ENCODE measurements at regions not wholly inside any gene's neighbourhood (a gene's known extent, or its start where the extent isn't known, plus 50 kb on each side); places are given as distances from the start of the nearest gene placed in this dataset.
A peak's percentile ranks its signal among the peaks of the same experiment; 100 is the strongest.

DNA sequence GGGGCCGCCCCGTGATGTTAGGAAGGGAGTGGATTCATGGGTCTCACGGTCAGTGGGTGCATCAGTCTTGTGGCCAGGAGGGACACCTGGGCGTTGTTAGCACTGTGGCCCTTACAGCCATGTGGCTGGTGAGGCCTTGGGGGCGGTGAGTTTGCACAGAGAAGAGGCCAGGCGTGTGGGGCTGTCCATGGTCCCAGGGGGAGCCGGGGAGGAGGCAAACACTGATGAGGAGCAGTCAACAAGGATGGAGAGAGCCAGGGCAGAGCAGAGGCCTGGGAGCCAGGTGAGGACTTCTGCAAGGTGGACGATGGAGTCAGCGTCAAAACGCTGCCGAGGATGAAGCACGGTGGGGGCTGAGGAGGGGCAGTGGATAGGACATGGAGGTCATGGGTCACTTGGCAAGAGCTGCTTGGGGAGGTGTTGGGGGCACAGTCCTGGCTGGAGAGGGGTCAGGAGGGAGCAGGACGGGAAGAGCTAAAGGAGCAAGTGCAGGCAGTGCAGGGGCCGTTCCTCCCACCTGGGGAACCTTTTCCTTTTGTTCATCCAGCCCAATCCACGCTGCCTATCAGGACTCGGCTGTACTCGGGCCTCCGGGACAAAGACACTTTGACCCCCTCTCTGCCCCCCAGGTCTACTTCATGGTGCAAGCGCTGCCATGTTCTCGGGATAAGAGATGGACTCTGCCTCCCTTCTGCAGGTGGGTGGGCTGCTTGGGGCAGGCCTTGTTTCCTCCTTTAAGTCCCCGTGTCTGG is 801.1 kb downstream of the TBC1D22A start:
- intact Hi-C loops (cut with DNase I), result no loop called here
- no peak for DNase-seq (ENCODE audit: low spot score)

DNA sequence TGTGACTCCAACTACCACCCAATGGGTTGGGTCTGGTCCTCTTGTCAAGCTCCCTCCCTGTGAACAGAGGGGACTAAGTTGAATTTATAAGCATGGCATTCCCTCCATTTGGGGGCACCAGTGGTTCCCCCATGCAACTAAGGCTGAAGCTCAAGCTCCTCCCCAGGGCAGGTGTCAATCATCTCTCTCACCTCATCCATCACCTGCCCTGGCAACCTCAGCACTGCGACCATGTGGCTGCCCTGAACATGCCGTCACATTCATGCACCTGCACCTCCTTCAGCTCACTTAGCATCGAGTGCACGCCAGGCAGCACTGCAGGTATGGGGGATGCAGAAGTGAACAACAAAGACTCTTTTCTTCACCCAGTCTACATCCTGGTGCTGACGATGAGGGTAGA is 799.3 kb downstream of the TBC1D22A start:
- no peak for DNase-seq (ENCODE audit: low spot score)
- intact Hi-C loops (cut with DNase I), result no loop called here

DNA sequence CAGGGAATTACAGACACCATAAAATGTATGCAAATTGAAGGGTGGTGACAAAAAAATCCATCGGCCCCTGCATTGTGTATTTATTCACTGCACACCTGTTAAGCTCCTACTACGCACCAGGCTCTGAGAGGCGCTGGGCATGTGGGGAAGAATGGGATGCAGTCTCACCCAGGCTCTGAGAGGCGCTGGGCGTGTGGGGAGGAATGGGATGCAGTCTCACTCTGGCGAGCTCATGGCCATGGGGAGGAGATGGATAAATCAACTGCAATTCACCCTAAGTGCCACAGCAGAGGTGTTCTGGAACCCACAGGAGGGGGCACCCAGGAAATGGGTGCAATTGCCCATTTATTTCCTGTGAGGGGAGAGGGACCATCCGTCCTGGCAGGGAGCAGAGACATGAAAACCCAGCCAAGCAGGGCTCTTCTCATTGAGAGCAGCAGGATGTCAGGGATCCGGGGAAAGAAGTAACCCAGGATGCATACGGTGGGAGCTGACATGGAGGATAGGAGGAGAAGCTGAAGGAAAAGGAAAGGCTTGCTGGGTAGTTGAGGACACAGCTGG is 798.7 kb downstream of the TBC1D22A start:
- DNase-seq (ENCODE audit: low spot score), result no peak
- intact Hi-C loops (cut with DNase I), result no loop called here

DNA sequence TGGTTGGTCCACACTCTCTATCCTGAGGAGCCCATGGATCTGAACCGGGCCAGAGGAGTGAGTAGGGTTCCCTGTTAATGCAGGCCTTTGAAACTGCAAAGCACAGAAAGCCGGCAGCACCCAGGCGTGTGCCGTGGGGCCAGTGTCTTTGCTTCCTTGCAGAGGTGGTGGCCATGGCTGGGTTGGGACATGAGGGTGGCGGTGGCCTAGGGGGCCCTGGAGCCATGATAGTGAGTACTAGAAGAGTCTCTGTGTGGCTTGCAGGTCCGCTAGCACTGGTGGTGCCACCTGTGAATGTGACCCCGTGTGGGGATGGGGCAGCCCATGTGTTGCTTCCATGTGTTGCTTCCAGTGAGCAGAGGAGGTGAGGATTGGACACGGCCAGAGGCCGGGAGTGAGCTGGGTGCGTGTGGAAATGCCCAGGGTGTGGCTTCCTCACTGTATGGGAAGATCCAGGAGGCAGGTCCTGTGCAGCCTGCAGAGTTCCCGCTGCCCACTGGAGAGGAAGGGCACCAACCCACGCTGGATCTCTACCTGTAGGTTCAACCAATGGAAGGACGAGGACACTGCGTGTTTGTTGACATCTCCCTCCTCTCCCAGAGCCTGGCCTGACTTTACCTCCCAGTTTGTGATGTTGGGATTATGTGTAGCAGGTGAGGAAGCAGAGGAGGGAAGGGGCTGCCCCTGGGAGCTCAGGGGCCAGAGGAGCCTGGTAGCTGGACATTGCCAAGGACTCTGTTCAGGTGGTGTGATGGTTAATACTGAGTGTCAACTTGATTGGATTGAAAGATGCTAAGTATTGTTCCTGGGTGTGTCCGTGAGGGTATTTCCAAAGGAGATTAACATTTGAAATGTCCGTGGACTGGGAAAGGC is 796.6 kb downstream of the TBC1D22A start:
- intact Hi-C loops (cut with DNase I), result no loop called here
- DNase-seq (ENCODE audit: low spot score), result no peak

DNA sequence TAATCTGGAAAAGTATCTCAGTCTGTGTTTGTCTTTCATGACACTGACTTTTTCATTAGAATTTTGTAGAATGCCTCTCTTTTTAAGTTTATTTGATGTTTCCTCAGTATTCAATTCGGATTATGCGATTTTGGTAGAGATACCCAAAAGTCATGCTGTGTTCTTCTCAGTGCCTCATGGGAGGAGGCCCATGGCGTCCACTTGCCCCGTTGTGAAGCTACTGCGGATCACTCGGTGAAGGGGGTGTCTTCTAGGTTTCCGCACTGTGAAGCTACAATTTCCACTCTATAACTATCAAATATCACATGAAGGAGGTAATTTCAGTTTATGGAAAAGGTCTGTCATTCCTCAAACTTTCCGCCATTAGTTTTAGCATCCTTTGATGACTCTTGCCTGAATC is 794.0 kb downstream of the TBC1D22A start:
- intact Hi-C loops (cut with DNase I), result no loop called here
- DNase-seq (ENCODE audit: low spot score), result peak; percentile 11

DNA sequence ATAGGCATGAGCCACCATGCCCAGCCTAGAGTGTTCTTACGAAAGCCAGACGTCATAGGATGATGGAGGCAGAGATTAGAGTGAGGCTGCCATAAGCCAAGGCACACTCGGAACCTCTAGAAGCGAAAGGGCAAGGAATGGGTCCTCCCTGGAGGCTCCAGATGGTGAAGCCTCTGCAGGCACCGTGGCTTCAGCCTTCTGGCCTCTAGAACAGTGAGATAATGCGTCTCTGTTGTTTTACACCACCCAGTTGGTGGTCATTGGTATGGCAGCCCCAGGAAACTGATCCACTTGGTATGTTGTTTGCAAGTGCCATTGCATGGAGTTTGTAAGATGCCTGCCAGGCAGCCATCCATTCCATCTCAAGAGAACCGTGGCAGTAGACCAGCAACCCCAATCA is 791.0 kb downstream of the TBC1D22A start:
- peak; percentile 16 for DNase-seq (ENCODE audit: low spot score)
- intact Hi-C loops (cut with DNase I), result no loop called here

DNA sequence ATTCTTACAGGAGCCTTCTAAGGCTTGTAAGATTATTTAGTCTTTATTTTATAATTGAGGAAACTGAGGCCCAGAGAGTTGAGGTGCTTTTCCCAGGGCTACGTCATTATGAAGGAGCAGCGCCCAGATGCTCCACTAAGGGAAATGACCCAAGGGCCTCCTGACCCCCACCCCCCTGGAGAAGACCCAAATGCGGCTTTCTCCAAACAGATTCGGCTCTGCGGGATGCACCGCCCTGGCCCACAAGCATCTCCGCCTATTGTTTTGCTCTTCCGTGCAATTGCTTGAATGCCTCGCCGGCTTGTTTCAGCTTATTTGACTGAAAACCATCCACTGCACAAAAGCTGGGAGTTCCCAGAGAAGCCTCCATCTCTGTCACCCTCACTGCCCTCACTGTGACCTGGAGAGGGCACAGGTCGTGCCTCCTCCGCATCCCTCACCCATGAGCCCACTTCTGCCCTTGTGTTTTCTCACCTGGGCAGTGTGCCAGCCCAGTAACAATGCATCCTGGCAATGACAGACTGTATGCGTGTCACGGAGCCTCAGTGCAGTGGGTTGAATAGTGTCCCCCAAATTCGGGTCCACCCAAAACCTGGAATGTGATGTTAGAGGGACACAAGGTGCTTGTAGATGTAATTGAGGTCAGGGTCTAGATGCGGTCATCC is 790.2 kb downstream of the TBC1D22A start:
- intact Hi-C loops (cut with DNase I), result no loop called here
- DNase-seq (ENCODE audit: low spot score), result peak; percentile 54

DNA sequence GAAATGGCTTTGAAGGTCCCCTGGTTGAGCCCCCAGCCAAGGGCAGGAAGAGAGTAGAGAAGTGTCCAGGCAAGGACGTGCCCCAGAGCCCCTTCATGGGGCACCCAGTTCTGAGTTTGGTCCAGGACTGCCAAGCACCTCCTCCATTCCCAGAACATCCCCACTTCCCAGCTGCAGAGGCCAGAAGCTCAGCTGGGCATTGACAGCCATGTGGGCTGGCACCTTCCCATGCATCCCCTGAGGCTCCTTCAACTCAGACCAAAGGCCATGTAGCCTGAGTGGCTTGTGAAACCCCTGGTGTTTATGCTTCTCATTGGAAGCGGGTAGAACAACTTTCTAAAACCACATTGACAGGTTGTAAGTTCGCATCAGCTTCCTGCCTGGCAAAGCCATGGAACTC is 789.6 kb downstream of the TBC1D22A start:
- DNase-seq (ENCODE audit: low spot score), result peak; percentile 43
- intact Hi-C loops (cut with DNase I), result no loop called here

DNA sequence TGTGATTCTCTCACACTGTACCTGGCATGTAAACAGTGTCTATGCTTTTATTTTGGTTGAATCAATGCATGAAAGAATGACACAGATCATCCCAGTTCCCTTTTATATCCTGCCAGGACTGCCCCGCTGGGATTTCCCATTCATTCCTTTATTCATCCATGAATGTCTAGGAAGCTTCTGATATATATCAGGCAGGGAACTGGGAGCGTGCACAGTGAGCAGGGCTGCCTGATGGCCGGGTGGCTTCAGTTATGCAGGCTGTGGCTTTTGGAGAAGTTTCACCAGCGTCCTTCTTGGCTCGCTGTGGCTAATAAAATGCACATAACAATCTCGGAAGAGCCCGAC is 789.0 kb downstream of the TBC1D22A start:
- DNase-seq (ENCODE audit: low spot score), result peak; percentile 29
- intact Hi-C loops (cut with DNase I), result no loop called here

DNA sequence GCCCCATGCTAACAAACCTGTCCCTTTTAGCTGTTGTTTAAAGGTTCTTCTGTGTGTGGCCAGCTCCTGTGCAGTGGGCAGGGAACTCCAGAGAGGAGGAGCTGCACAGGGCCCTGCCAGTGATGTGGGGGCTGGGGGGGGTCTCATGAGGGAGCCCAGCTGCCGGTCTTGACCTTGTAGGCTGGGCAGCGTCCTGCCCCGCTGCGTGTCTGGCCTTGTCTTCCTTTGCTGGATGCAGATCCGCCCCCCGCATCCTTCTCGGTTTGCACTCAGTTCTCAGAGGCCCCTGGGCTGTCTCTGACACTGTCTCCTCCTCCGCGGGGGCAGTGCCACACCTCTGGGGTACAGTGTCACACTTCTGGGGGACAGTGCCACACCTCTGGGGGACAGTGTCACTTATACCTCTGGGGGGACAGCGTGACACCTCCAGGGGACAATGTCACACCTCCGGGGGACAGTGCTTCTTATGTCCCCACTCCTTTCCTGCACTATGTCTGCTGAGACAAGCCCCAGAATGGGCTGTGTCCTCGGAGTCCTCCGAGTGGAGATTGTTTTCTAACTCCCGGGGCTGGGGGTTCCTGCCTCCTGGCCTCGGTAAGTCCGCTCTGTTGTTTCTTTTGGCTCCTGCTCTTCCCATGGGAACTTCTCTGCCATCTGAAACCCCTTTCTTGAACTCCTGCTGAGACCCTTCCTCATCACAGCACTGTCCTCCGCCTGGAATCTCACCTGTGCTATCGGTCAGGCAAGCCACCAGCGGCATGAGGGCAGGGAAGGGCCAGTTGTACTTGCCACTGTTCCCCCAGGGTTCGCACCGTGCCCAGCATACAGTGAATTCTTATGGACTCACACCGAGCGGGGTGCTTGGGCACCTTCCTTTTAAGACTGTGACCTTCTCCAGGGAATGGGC is 788.3 kb downstream of the TBC1D22A start:
- intact Hi-C loops (cut with DNase I), result no loop called here
- DNase-seq (ENCODE audit: low spot score), result peak; percentile 70

DNA sequence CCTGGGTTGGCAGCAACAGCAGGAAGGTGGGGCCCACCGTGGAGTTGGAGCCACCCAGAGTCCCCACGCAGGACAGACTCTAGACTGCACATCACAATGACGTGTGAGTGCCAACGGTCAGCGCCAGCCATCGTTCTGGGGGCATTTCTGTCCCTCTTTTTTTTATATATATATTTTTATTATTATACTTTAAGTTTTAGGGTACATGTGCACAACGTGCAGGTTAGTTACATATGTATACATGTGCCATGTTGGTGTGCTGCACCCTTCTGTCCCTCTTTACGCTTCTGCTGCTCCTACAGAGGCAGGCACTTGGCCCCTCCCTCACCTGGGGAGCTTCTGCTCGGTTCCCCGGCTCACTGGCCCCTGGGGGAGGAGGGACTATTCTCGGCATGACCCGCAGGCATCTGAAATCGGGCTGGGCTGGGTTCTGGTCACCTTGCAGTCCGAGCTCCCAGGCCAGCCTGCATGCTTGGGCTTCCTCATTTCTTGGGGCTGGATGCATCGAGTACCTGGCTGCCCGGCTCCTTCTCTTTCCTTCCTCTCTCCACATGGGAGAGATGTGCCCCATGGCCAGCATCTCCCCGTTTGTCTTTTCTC is 787.4 kb downstream of the TBC1D22A start:
- intact Hi-C loops (cut with DNase I), result no loop called here
- peak; percentile 79 for DNase-seq (ENCODE audit: low spot score)

DNA sequence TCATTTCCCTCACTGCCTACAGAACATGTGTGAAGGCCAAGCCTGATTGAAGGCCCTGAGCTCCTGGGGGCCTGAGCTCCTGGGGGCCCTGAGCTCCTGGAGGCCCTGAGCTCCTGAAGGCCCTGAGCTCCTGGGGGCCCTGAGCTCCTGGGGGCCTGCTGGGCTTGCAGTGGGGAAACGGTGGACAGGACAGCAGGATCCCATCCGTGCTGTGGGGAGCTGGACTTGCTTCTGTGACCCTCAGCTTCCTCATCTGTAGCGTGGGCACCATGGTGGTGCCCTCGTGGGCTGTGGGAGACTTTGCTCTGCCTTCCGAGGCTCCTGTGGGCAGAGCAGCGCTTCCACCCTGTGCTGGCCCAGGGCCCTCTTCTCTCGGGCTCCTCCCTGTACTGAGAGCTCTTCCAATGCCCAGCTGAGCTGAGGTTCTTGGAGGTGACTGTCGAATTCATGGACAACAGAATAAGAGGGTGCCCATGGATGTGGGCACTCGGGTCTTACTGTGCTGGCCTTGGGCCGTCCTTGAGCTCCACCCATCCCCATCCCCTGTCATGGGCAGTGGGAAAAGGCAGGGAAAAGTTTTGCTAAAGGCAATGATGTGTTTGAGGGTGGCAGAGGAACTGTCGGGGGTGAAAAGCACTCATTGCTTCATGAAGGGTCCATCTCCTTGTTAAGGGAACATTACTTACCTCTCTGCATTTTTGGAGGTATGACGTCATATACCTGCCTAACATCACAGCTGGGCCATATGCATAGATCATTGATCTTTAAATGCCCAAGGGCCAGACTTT is 786.7 kb downstream of the TBC1D22A start:
- intact Hi-C loops (cut with DNase I), result no loop called here
- peak; percentile 46 for DNase-seq (ENCODE audit: low spot score)

DNA sequence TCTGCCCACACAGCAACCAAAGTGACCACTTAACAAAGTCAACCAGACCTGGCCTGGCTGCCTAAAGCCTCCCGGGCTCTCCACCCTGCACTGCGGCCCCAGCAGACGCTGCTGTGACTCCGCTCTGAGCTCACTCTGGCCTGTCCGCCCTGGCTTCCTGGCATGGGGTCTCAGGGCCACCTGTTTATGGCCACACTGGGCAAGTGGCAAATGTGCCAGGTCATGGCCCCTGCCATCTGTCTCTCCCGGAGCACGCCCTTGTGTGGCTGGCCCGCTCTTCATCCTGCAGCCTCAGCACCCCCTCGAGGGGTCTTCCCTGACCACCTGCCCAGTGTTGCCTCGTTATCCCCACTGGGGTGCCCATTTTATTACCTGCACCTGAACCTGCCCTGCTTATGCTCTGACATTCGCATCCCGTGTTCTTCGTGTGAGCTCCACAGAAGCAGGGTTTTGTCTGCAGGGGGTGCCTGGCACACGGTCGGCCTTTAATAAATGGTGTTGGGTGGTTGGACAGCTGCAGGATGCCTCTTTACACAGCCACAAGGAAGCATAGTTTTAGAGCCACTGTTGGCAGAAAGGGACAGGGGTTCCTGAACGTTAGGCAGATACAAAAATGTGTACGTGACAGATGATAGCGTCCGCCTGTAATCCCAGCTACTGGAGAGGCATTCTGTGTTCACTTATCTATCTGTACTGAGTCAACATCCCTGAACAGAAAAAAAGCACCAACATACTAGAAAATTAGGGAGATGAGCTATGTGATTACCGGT is 785.6 kb downstream of the TBC1D22A start:
- DNase-seq (ENCODE audit: low spot score), result peak; percentile 68
- intact Hi-C loops (cut with DNase I), result no loop called here

DNA sequence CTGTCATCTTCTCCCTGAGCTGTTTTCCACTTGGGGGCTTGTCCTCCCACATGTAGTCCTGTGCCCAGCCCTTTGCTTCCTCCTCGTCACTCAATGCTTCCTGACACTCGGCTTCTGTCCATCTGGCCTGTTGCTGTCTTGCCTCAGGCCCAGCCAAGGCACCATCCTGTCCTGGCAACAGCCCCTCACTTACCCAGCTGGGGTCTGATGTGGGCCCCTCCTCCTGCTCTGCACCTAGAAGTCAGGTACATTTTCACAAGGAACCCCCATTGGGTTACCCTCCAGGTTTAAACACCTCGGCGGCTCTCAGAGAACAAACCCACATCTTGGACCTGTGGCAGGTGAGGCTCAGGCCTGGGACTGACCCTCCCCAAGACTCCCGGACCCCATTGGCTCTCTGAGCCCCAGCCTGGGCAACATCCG is 784.8 kb downstream of the TBC1D22A start:
- DNase-seq (ENCODE audit: low spot score), result peak; percentile 60
- intact Hi-C loops (cut with DNase I), result no loop called here

DNA sequence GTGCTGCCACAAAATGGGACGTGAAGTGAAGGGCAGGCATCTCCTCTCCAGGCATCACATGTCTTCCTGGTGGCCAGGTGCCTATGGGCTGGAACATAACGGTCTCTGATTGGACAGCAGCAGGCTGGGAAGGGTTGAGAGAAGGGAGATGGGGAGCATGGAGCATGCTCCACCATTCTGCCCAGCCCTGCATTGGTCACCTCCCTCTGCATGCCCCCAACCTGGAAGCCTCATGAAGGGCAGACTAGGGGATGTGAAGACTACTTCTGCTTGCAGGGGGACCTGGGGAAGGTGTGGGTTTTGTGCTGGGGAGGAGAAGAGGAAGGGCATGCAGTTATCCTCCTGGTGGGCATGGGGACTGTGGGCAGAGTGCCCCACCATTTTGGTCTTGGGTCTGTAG is 782.2 kb downstream of the TBC1D22A start:
- DNase-seq (ENCODE audit: low spot score), result peak; percentile 24
- intact Hi-C loops (cut with DNase I), result no loop called here

DNA sequence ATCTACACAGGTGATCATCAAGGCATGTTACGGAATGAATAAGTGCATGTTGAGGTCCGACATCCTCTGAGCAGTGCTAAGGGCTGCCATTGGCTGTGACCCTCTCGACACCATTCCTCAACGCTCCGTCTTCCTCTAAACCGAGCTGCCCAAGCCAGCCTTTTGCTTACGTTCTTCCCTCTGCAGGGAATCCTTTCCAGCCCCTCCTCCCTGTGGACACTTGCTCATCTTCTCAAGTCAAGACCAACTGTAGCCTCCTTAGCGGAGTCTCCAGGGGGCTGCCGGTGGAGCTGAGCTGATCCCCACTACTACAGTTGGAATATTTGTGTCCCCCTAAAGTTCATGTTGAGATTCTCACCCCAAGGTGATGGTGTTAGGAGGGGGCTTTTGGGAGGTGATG is 781.0 kb downstream of the TBC1D22A start:
- intact Hi-C loops (cut with DNase I), result no loop called here
- peak; percentile 60 for DNase-seq (ENCODE audit: low spot score)

DNA sequence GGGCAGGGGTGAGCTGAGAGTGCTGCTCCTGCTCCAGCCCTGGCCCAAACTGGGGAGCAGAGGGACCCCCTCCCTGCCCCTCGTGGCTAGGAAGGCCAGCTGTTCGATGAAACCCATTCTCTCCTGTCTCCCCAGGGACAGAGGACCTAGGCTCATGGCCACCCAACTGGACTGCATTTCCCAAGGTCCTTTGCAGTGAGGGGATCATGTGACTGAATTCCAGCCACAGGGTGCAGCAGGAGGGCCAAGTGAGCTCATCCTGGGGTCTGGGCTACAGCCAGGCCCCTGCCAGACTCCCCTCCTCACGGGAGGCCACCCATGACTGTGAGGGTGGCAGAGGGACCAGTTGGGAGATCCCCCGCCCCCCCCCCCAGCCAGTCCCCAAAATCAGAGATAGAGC is 777.6 kb downstream of the TBC1D22A start:
- intact Hi-C loops (cut with DNase I), result no loop called here
- peak; percentile 35 for DNase-seq (ENCODE audit: low spot score)
